Esophagus muscularis mucosa (tissue), 4 donors: ENCODE measurements at regions not wholly inside any gene's neighbourhood (a gene's known extent, or its start where the extent isn't known, plus 50 kb on each side); places are given as distances from the start of the nearest gene placed in this dataset.

ENCODE experiments used
- DNase-seq: peaks from one replicate; pipeline ENCODE4 v3.0.0-alpha.2; 2017; ENCODE audit errors: extremely low spot score
- H3K27ac ChIP-seq, 4 donors: fragments of 200-600 bp; sonication (generic); replicated peaks in 1 of 4; 1 replicate in 3 of 4; 2 replicates in 1 of 4; pipeline ENCODE4 v1.5.1; 2016 to 2019; ENCODE audit warnings: mild to moderate bottlenecking in 1 of 4
- H3K27me3 ChIP-seq, 4 donors: fragments of 200-600 bp; sonication (generic); one replicate each; pipeline versions ENCODE4 v1.5.1 to v1.6.0; 2016 to 2019
- H3K36me3 ChIP-seq, 4 donors: fragments of 200-600 bp; sonication (generic); one replicate each; pipeline ENCODE4 v1.5.1; 2016 to 2019
- H3K4me1 ChIP-seq, 4 donors: fragments of 200-600 bp; sonication (generic); one replicate each; pipeline ENCODE4 v1.5.1; 2016 to 2019
- H3K4me3 ChIP-seq, 4 donors: fragments of 200-600 bp; sonication (generic); 1 replicate in 2 of 4; 2 replicates in 2 of 4; pipeline ENCODE4 v1.5.1; 2016 to 2019; ENCODE audit warnings: mild to moderate bottlenecking in 4 of 4, moderate library complexity in 1 of 4
- H3K9me3 ChIP-seq, 4 donors: fragments of 200-600 bp; sonication (generic); 1 replicate in 3 of 4; 2 replicates in 1 of 4; pipeline ENCODE4 v1.5.1; 2016 to 2019
- EP300 ChIP-seq: sonication (generic); formaldehyde crosslinking; IDR thresholded peaks from one replicate; pipeline ENCODE4 v1.6.1; 2017; ENCODE audit warnings: antibody characterized with exemption
- POLR2A ChIP-seq: fragments of 450-650 bp; IDR thresholded peaks from one replicate; pipeline ENCODE4 v1.6.1; 2017; ENCODE audit warnings: antibody characterized with exemption, moderate library complexity, mild to moderate bottlenecking, low read depth
- POLR2AphosphoS5 ChIP-seq, 2 donors: sonication (generic); formaldehyde crosslinking; IDR thresholded peaks; one replicate each; pipeline ENCODE4 v1.6.1; 2017; ENCODE audit warnings: antibody characterized with exemption in 2 of 2
- WGBS: methylation state at CpG from one replicate; pipeline ENCODE4 v1.1.5; 2018; 5-methylcytosine and 5-hydroxymethylcytosine counted together
- intact Hi-C: fragments of 100-400 bp; cut with DNase I; formaldehyde crosslinking; loops from one replicate; pipeline ENCODE4 v1.15.1; 2023
- TF ChIP-seq, protein P1 (sequence below), 3 experiments: fragments of 200-600 bp in 2 of 3; fragments of 450-650 bp in 1 of 3; sonication (generic) in 2 of 3; IDR thresholded peaks; one replicate each; pipeline ENCODE4 v1.5.1; 2017 to 2019; ENCODE audit warnings: antibody characterized with exemption in 3 of 3, mild to moderate bottlenecking in 2 of 3, moderate library complexity in 1 of 3

DNA sequence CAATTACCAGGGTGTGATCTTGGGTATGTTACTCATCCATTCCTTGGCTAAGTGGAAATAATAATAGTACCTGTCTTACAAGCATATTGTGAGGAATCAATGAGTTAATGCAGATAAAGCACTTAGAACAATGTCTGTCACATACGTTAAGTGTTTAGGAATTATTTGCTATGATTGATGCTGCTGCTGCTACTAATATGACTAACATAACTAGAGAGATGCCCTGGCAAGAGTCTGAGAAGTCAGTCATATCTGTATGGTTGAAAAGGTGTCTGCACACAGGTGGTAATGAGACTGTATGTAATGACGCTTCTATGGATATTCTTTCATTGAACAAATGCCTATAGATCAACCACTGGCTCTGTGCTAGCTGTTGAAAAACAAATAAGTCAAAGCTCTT, 100.1 kb upstream of the PCGF5 start:
- H3K36me3 ChIP-seq = no peaks in the 10 kb centered on the region
- H3K4me1 ChIP-seq = no peaks in the 10 kb centered on the region
- no peaks in the 10 kb centered on the region for H3K27me3 ChIP-seq
- no peaks in the 10 kb centered on the region for H3K9me3 ChIP-seq
- no peak overlapping the region for H3K4me3 ChIP-seq
- H3K27ac ChIP-seq = no peak overlapping the region
- WGBS = 66% methylated on average over 2 of the region's 2 CpGs
- no peak for DNase-seq
- TF ChIP-seq, protein P1, sequence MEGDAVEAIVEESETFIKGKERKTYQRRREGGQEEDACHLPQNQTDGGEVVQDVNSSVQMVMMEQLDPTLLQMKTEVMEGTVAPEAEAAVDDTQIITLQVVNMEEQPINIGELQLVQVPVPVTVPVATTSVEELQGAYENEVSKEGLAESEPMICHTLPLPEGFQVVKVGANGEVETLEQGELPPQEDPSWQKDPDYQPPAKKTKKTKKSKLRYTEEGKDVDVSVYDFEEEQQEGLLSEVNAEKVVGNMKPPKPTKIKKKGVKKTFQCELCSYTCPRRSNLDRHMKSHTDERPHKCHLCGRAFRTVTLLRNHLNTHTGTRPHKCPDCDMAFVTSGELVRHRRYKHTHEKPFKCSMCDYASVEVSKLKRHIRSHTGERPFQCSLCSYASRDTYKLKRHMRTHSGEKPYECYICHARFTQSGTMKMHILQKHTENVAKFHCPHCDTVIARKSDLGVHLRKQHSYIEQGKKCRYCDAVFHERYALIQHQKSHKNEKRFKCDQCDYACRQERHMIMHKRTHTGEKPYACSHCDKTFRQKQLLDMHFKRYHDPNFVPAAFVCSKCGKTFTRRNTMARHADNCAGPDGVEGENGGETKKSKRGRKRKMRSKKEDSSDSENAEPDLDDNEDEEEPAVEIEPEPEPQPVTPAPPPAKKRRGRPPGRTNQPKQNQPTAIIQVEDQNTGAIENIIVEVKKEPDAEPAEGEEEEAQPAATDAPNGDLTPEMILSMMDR (IDR thresholded peaks at IDR 0.05) = no peak
- TF ChIP-seq POLR2A (no peak), EP300 (no peak), POLR2AphosphoS5 (IDR thresholded peaks at IDR 0.05) (no peak)
- intact Hi-C loops = no loop called here

DNA sequence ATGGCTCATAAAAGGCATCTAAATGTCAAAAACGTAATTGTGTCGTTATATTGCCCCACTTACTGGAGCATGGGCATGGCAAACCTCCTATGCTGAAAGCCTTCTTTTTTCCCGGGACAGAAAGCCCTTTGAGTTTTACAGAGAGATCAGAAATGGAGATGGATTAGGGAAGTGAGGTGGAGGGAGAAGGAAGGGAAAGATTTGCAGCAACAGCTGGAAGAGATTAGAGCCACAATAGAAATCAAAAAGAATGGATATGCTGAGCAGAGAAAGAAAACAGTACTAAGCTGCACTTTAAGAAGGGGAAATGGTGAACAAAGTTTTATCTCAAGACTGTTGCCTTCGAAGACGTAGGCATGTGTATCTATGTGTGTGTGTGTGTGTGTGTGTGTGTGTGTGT, 97.2 kb upstream of the PCGF5 start:
- DNase-seq = no peak
- H3K9me3 ChIP-seq = no peaks in the 10 kb centered on the region
- H3K27me3 ChIP-seq = no peaks in the 10 kb centered on the region
- no peak for TF ChIP-seq POLR2A
- no peak for TF ChIP-seq EP300
- TF ChIP-seq POLR2AphosphoS5 (IDR thresholded peaks at IDR 0.05) = no peak
- TF ChIP-seq, protein P1 (IDR thresholded peaks at IDR 0.05) = no peak
- no peak overlapping the region for H3K4me3 ChIP-seq
- 48% methylated on average over 5 of the region's 5 CpGs for WGBS
- intact Hi-C loops = no loop called here
- no peak overlapping the region for H3K27ac ChIP-seq
- no peaks in the 10 kb centered on the region for H3K36me3 ChIP-seq
- H3K4me1 ChIP-seq = no peaks in the 10 kb centered on the region

DNA sequence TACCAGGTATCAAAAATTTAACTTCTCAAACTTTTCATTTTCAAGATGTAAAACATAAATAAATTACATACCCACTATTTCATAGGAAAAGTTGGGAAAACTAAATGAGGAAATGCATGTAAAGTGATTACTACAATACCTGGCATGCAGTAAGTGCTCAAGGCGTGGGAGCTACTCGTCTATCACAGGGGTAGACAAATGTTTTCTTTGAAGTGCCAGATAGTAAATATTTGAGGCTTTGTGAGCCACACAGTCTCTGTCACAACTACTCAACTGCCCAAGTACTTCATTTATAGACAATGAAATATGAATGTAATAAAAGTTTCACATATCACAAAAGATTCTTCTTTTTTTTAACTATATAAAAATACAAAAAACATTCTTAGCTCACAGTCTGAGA, 96.4 kb upstream of the PCGF5 start:
- Histone ChIP-seq H3K27ac (no peak overlapping the region), H3K36me3 (no peaks in the 10 kb centered on the region), H3K9me3 (no peaks in the 10 kb centered on the region), H3K4me1 (no peaks in the 10 kb centered on the region), H3K4me3 (no peak overlapping the region), H3K27me3 (no peaks in the 10 kb centered on the region)
- intact Hi-C loops = no loop called here
- DNase-seq = no peak
- 54% methylated on average over 2 of the region's 2 CpGs for WGBS
- TF ChIP-seq POLR2A (no peak), POLR2AphosphoS5 (IDR thresholded peaks at IDR 0.05) (no peak)

DNA sequence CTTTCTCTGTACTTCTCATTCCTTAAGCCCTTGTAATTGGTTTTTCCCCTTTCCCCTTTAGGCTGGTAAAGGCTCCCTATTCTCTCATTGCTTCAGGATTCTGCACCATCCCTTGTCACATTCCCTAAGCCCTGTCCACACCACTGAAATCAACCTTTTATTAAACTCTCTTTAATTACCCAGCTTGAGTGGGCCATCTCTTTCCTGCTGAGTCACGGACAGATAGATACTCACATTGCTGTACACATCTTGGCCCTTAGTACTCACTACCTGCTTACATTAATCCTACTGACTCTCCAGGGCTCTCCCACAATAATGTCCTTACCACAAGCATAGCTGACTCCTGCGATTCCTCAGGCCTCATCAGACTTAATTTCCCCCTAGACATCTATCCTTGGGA, 94.0 kb upstream of the PCGF5 start:
- WGBS = 85% methylated on average over 2 of the region's 2 CpGs
- H3K4me1 ChIP-seq = no peaks in the 10 kb centered on the region
- DNase-seq = no peak
- intact Hi-C loops = no loop called here
- TF ChIP-seq POLR2A (no peak), POLR2AphosphoS5 (IDR thresholded peaks at IDR 0.05) (no peak), EP300 (no peak)
- TF ChIP-seq, protein P1 (IDR thresholded peaks at IDR 0.05) = no peak
- H3K4me3 ChIP-seq = no peak overlapping the region
- H3K9me3 ChIP-seq = no peaks in the 10 kb centered on the region
- no peaks in the 10 kb centered on the region for H3K36me3 ChIP-seq
- no peaks in the 10 kb centered on the region for H3K27me3 ChIP-seq
- no peak overlapping the region for H3K27ac ChIP-seq

DNA sequence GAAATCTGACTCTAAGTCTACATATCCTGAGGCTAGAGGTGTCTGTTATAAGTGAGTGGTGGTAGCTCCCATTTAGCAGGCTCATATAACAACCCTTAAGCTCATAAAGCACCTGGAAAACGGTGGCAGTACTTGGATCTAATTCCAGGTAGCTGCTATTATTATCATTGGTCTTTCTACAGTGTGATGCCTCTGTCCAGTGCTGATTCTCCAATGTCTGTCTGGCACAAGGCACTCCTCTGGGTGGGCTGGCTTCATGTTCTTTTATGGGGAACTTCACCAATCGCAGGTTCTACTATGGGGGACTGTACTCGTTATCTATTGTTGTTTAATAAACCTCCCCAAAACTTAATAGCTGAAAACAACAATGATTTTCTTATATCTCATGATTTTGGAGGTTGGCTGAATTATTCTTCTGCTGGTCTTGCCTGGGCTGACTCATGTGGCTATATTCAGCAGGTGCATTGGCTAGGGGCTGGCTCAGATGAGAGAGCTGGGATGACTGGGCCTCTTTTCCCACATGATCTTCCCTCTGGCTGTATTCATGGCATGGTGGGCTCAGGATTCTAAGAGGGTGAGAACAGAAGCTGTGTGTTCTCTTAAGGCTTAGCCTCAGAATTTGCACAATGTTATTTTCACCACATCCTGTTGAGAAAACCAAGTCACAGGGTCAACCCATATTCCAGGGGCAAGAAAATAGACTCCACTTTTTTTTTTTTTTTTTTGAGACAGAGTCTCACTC, 93.0 kb upstream of the PCGF5 start:
- no peaks in the 10 kb centered on the region for H3K9me3 ChIP-seq
- intact Hi-C loops = no loop called here
- WGBS = 73% methylated on average over 3 of the region's 3 CpGs
- TF ChIP-seq EP300 = no peak
- TF ChIP-seq, protein P1 (IDR thresholded peaks at IDR 0.05) = no peak
- TF ChIP-seq POLR2AphosphoS5 (IDR thresholded peaks at IDR 0.05) = no peak
- no peak for TF ChIP-seq POLR2A
- no peaks in the 10 kb centered on the region for H3K4me1 ChIP-seq
- H3K4me3 ChIP-seq = no peak overlapping the region
- H3K27me3 ChIP-seq = no peaks in the 10 kb centered on the region
- no peak for DNase-seq
- H3K36me3 ChIP-seq = no peaks in the 10 kb centered on the region
- H3K27ac ChIP-seq = no peak overlapping the region
